CD4-positive, alpha-beta T cell (primary cell): ENCODE measurements at regions not wholly inside any gene's neighbourhood (a gene's known extent, or its start where the extent isn't known, plus 50 kb on each side); places are given as distances from the start of the nearest gene placed in this dataset.

Experiments
- ATAC-seq: fragments of 200-7000 bp; cut with Tn5 transposase; one replicate; pipeline ENCODE4 v1.10.0; 2022; ENCODE audit warnings: mild to moderate bottlenecking; ENCODE audit not compliant: poor library complexity
- CTCF ChIA-PET: fragments of 350-600 bp; sonication (Branson Sonifier 250); formaldehyde crosslinking; loops from one replicate; lab custom pipeline; 2021; ENCODE audit warnings: antibody characterized with exemption, inconsistent platforms; lab: Charles Lee
- POLR2A ChIA-PET: fragments of 350-600 bp; sonication (Branson Sonifier 250); formaldehyde crosslinking; loops from one replicate; lab custom pipeline; 2021; ENCODE audit warnings: antibody characterized with exemption, inconsistent platforms; lab: Charles Lee
- DNase-seq, 14 experiments: peaks; one replicate each; pipeline ENCODE4 v3.0.0-alpha.2; 2013 to 2020; ENCODE audit warnings: mixed read lengths in 2 of 14
- H3K27ac ChIP-seq, 2 donors: one replicate each; pipeline versions ENCODE4 v1.5.1 to v1.7.0; 2013; ENCODE audit warnings: low read length in 2 of 2, low read depth in 1 of 2, mild to moderate bottlenecking in 1 of 2
- H3K27me3 ChIP-seq, 2 experiments: 1 replicate in 1 of 2; 2 replicates in 1 of 2; pipeline versions ENCODE4 v1.6.1 to v1.7.0; 2013; ENCODE audit warnings: low read length in 2 of 2, control low read depth in 1 of 2, mild to moderate bottlenecking in 1 of 2, moderate library complexity in 1 of 2; ENCODE audit not compliant: insufficient read depth in 2 of 2, control insufficient read depth in 1 of 2
- H3K36me3 ChIP-seq: one replicate; pipeline ENCODE4 v1.6.1; 2013; ENCODE audit warnings: low read length, control low read depth; ENCODE audit not compliant: insufficient read depth
- H3K4me1 ChIP-seq: one replicate; pipeline ENCODE4 v1.6.1; 2013; ENCODE audit warnings: low read length, control low read depth; ENCODE audit not compliant: insufficient read depth
- H3K4me3 ChIP-seq: one replicate; pipeline ENCODE4 v1.5.1; 2013; ENCODE audit warnings: mild to moderate bottlenecking, low read length, moderate library complexity
- H3K9me3 ChIP-seq, 2 experiments: 1 replicate in 1 of 2; 2 replicates in 1 of 2; pipeline versions ENCODE4 v1.6.1 to v1.7.0; 2013; ENCODE audit warnings: low read length in 2 of 2, mild to moderate bottlenecking in 2 of 2, control low read depth in 1 of 2, moderate library complexity in 1 of 2; ENCODE audit not compliant: control insufficient read depth in 1 of 2, insufficient read depth in 1 of 2
- H3K27ac Mint-ChIP-seq: one replicate; pipeline ENCODE4 v1.8.0; 2020; ENCODE audit warnings: mixed read lengths
- H3K27me3 Mint-ChIP-seq: one replicate; pipeline ENCODE4 v1.8.0; 2021; ENCODE audit warnings: mixed read lengths
- H3K36me3 Mint-ChIP-seq: one replicate; pipeline ENCODE4 v1.8.0; 2021; ENCODE audit warnings: low read depth, mixed read lengths
- H3K4me1 Mint-ChIP-seq: one replicate; pipeline ENCODE4 v1.8.0; 2021; ENCODE audit warnings: low read depth, mixed read lengths
- H3K4me3 Mint-ChIP-seq: one replicate; pipeline ENCODE4 v1.8.0; 2020; ENCODE audit warnings: mild to moderate bottlenecking, mixed read lengths
- H3K9me3 Mint-ChIP-seq: one replicate; pipeline ENCODE4 v1.8.0; 2020; ENCODE audit warnings: mixed read lengths
- CTCF ChIP-seq: fragments of 200-600 bp; IDR thresholded peaks from one replicate; pipeline ENCODE4 v1.8.0; 2022; ENCODE audit warnings: antibody characterized with exemption, mild to moderate bottlenecking
- intact Hi-C, 2 experiments: fragments of 100-400 bp; cut with DNase I in 1 of 2; cut with micrococcal nuclease in 1 of 2; formaldehyde crosslinking; loops; one replicate each; pipeline versions ENCODE4 v1.15.1 to v1.9.0; 2023 to 2025; cut with DNase I, micrococcal nuclease

GRCh38 chr4:144582105-144582850 lies 63.7 kb upstream of the HHIP start:
- Histone ChIP-seq H3K4me1 (no peaks in the 10 kb centered on the region), H3K9me3 (no peaks in the 10 kb centered on the region), H3K27ac (no peak overlapping the region), H3K36me3 (no peaks in the 10 kb centered on the region), H3K4me3 (no peak overlapping the region), H3K27me3 (no peaks in the 10 kb centered on the region)
- no peaks in the 10 kb centered on the region for H3K9me3 Mint-ChIP-seq
- intact Hi-C loops: no loop called here
- H3K4me3 Mint-ChIP-seq: no peak overlapping the region
- no peak for DNase-seq
- ATAC-seq: no peak
- H3K27ac Mint-ChIP-seq: no peak overlapping the region
- no peaks in the 10 kb centered on the region for H3K27me3 Mint-ChIP-seq
- H3K4me1 Mint-ChIP-seq: no peaks in the 10 kb centered on the region
- no peak for TF ChIP-seq CTCF
- no peaks in the 10 kb centered on the region for H3K36me3 Mint-ChIP-seq
- ChIA-PET POLR2A (no interaction called here), CTCF (no interaction called here)

GRCh38 chr4:144582975-144583374 lies 63.0 kb upstream of the HHIP start:
- CTCF ChIA-PET: no interaction called here
- Mint-ChIP-seq H3K27me3 (no peaks in the 10 kb centered on the region), H3K4me1 (no peaks in the 10 kb centered on the region), H3K36me3 (no peaks in the 10 kb centered on the region), H3K27ac (no peak overlapping the region), H3K4me3 (no peak overlapping the region), H3K9me3 (peaks cover 5% of the 10 kb centered on the region)
- Histone ChIP-seq H3K4me1 (no peaks in the 10 kb centered on the region), H3K4me3 (no peak overlapping the region), H3K27me3 (no peaks in the 10 kb centered on the region), H3K36me3 (no peaks in the 10 kb centered on the region), H3K9me3 (no peaks in the 10 kb centered on the region), H3K27ac (no peak overlapping the region)
- intact Hi-C loops: no loop called here
- POLR2A ChIA-PET: no interaction called here
- ATAC-seq: no peak
- no peak for DNase-seq
- TF ChIP-seq CTCF: no peak

GRCh38 chr4:144583658-144584057 lies 62.3 kb upstream of the HHIP start:
- H3K4me1 Mint-ChIP-seq: no peaks in the 10 kb centered on the region
- TF ChIP-seq CTCF: no peak
- H3K27ac Mint-ChIP-seq: no peak overlapping the region
- intact Hi-C loops: no loop called here
- H3K9me3 Mint-ChIP-seq: peaks cover 5% of the 10 kb centered on the region
- no peaks in the 10 kb centered on the region for H3K36me3 Mint-ChIP-seq
- ATAC-seq (no peak), DNase-seq (no peak)
- POLR2A ChIA-PET: no interaction called here
- Histone ChIP-seq H3K27ac (no peak overlapping the region), H3K4me1 (no peaks in the 10 kb centered on the region), H3K9me3 (no peaks in the 10 kb centered on the region), H3K4me3 (no peak overlapping the region), H3K36me3 (no peaks in the 10 kb centered on the region), H3K27me3 (no peaks in the 10 kb centered on the region)
- no peak overlapping the region for H3K4me3 Mint-ChIP-seq
- no peaks in the 10 kb centered on the region for H3K27me3 Mint-ChIP-seq
- CTCF ChIA-PET: no interaction called here
